H1 (cell line): ENCODE measurements at regions not wholly inside any gene's neighbourhood (a gene's known extent, or its start where the extent isn't known, plus 50 kb on each side); places are given as distances from the start of the nearest gene placed in this dataset.

Experiments used
- CTCF ChIA-PET: fragments of 300-600 bp; sonication (Branson Sonifier 250); formaldehyde crosslinking; loops from one replicate; lab custom pipeline; 2021; ENCODE audit not compliant: partially characterized antibody; lab: Charles Lee
- POLR2A ChIA-PET: fragments of 300-600 bp; sonication (Branson Sonifier 250); formaldehyde crosslinking; loops from one replicate; lab custom pipeline; 2021; ENCODE audit warnings: inconsistent platforms; ENCODE audit not compliant: partially characterized antibody; lab: Charles Lee
- DNase-seq, 2 experiments: peaks; one replicate each; pipeline versions ENCODE4 v3.0.0 to v3.0.0-alpha.2; 2010 to 2022; ENCODE audit warnings: low spot score in 2 of 2, low read depth in 1 of 2, mixed read lengths in 1 of 2
- FAIRE-seq: peaks from 2 replicates; lab custom pipeline; 2011; peaks lifted over from hg19 to GRCh38; lab: Jason Lieb, UNC
- H2AFZ ChIP-seq: 2 replicates; pipeline ENCODE4 v1.8.1; 2012; ENCODE audit warnings: low read length, inconsistent platforms
- H2AK5ac ChIP-seq: 2 replicates; pipeline ENCODE4 v1.6.1; 2013; ENCODE audit warnings: low read depth, low read length
- H2BK120ac ChIP-seq: replicated peaks from 2 replicates; pipeline ENCODE3; 2013; ENCODE audit warnings: low read depth, low read length, inconsistent platforms
- H2BK12ac ChIP-seq: 2 replicates; pipeline ENCODE4 v1.6.1; 2013; ENCODE audit warnings: low read depth, low read length
- H2BK15ac ChIP-seq: 2 replicates; pipeline ENCODE4 v1.6.1; 2013; ENCODE audit warnings: low read length
- H2BK20ac ChIP-seq: 2 replicates; pipeline ENCODE4 v1.6.1; 2013; ENCODE audit warnings: low read length
- H2BK5ac ChIP-seq: 2 replicates; pipeline ENCODE4 v1.6.1; 2013; ENCODE audit warnings: low read depth, low read length
- H3K14ac ChIP-seq: 2 replicates; pipeline ENCODE4 v1.6.1; 2013; ENCODE audit warnings: inconsistent platforms; ENCODE audit not compliant: insufficient read length
- H3K18ac ChIP-seq: 2 replicates; pipeline ENCODE4 v1.6.1; 2013; ENCODE audit warnings: low read length; ENCODE audit errors: extremely low read depth
- H3K23ac ChIP-seq: 2 replicates; pipeline ENCODE4 v1.6.1; 2013; ENCODE audit warnings: inconsistent platforms; ENCODE audit not compliant: insufficient read length
- H3K23me2 ChIP-seq: 2 replicates; pipeline ENCODE4 v1.6.1; 2013; ENCODE audit warnings: low read depth, low read length
- H3K27ac ChIP-seq: 2 replicates; pipeline ENCODE4 v1.6.1; 2011; ENCODE audit warnings: low read depth, low read length, inconsistent platforms
- H3K27me3 ChIP-seq, 4 experiments: replicated peaks in 1 of 4; 1 replicate in 1 of 4; 2 replicates in 3 of 4; pipeline versions ENCODE4 v1.6.1 to v1.8.1; 2011 to 2013; ENCODE audit warnings: low read length in 3 of 4, mild to moderate bottlenecking in 3 of 4, inconsistent platforms in 2 of 4, mixed read lengths in 2 of 4, moderate library complexity in 1 of 4; ENCODE audit not compliant: control insufficient read depth in 3 of 4, insufficient read depth in 3 of 4; ENCODE audit errors: extremely low read depth in 1 of 4
- H3K36me3 ChIP-seq, 4 experiments: 2 replicates each; pipeline versions ENCODE4 v1.6.1 to v1.8.1; 2011 to 2013; ENCODE audit warnings: mild to moderate bottlenecking in 4 of 4, low read length in 3 of 4, moderate library complexity in 2 of 4, control low read depth in 1 of 4, inconsistent platforms in 1 of 4; ENCODE audit not compliant: insufficient read depth in 4 of 4, control insufficient read depth in 2 of 4
- H3K4ac ChIP-seq: replicated peaks from 2 replicates; pipeline ENCODE3; 2013; ENCODE audit warnings: low read length, low read depth, mixed read lengths, inconsistent platforms; ENCODE audit not compliant: insufficient read length
- H3K4me1 ChIP-seq, 4 experiments: replicated peaks in 1 of 4; 1 replicate in 1 of 4; 2 replicates in 3 of 4; pipeline versions ENCODE4 v1.6.1 to v1.8.1; 2011 to 2013; ENCODE audit warnings: low read length in 3 of 4, inconsistent platforms in 2 of 4, mixed read lengths in 1 of 4; ENCODE audit not compliant: insufficient read depth in 4 of 4, control insufficient read depth in 3 of 4
- H3K4me2 ChIP-seq, 2 experiments: 2 replicates each; pipeline versions ENCODE4 v1.6.1 to v1.8.1; 2011 to 2013; ENCODE audit warnings: low read depth in 2 of 2, low read length in 2 of 2, control low read depth in 1 of 2, inconsistent platforms in 1 of 2, mild to moderate bottlenecking in 1 of 2; ENCODE audit not compliant: insufficient read depth in 1 of 2
- H3K4me3 ChIP-seq, 4 experiments: fragments of 200-600, 300-600 bp in 1 of 4; sonication (generic), shearing (Covaris generic), sonication (Bioruptor Twin) in 1 of 4; 2 replicates each; pipeline versions ENCODE4 v1.5.1 to v1.8.1; 2011 to 2016; ENCODE audit warnings: low read length in 4 of 4, low read depth in 3 of 4, control low read depth in 2 of 4, inconsistent platforms in 2 of 4, mild to moderate bottlenecking in 2 of 4, mixed read lengths in 1 of 4, moderate library complexity in 1 of 4; ENCODE audit not compliant: insufficient read depth in 2 of 4; ENCODE audit errors: extremely low read depth in 1 of 4
- H3K56ac ChIP-seq: replicated peaks from 2 replicates; pipeline ENCODE3; 2013; ENCODE audit warnings: low read depth, mild to moderate bottlenecking, mixed read lengths, low read length, inconsistent platforms; ENCODE audit not compliant: insufficient read length
- H3K79me1 ChIP-seq: 2 replicates; pipeline ENCODE4 v1.6.1; 2013; ENCODE audit warnings: low read depth, low read length, control low read depth
- H3K79me2 ChIP-seq, 2 experiments: 2 replicates each; pipeline versions ENCODE4 v1.6.1 to v1.8.1; 2012 to 2013; ENCODE audit warnings: low read length in 2 of 2, mild to moderate bottlenecking in 2 of 2, inconsistent platforms in 1 of 2; ENCODE audit not compliant: insufficient read depth in 2 of 2, control insufficient read depth in 1 of 2
- H3K9ac ChIP-seq, 4 experiments: replicated peaks in 1 of 4; 1 replicate in 1 of 4; 2 replicates in 3 of 4; pipeline versions ENCODE4 v1.6.1 to v1.8.1; 2011 to 2013; ENCODE audit warnings: low read depth in 3 of 4, low read length in 3 of 4, control low read depth in 2 of 4, mild to moderate bottlenecking in 2 of 4, moderate library complexity in 2 of 4, inconsistent platforms in 1 of 4; ENCODE audit errors: extremely low read depth in 1 of 4
- H3K9me3 ChIP-seq, 2 experiments: 2 replicates each; pipeline versions ENCODE4 v1.6.1 to v1.8.1; 2012 to 2013; ENCODE audit warnings: mild to moderate bottlenecking in 2 of 2, moderate library complexity in 2 of 2, control low read depth in 1 of 2, inconsistent platforms in 1 of 2, low read depth in 1 of 2, low read length in 1 of 2, mixed read lengths in 1 of 2; ENCODE audit not compliant: insufficient read depth in 2 of 2
- H4K20me1 ChIP-seq, 2 experiments: replicated peaks in 1 of 2; 2 replicates each; pipeline versions ENCODE3 to v1.8.1; 2011 to 2013; ENCODE audit warnings: inconsistent platforms in 2 of 2, low read length in 2 of 2, mild to moderate bottlenecking in 1 of 2; ENCODE audit not compliant: insufficient read depth in 2 of 2, control insufficient read depth in 1 of 2
- H4K5ac ChIP-seq: 2 replicates; pipeline ENCODE4 v1.6.1; 2013; ENCODE audit warnings: low read length, low read depth, mixed read lengths, inconsistent platforms; ENCODE audit not compliant: insufficient read length
- H4K8ac ChIP-seq: 2 replicates; pipeline ENCODE4 v1.8.0; 2013; ENCODE audit warnings: mild to moderate bottlenecking, moderate library complexity, low read length, inconsistent platforms; ENCODE audit not compliant: insufficient read depth; ENCODE audit errors: extremely low read depth
- H4K91ac ChIP-seq: replicated peaks from 2 replicates; pipeline ENCODE3; 2013; ENCODE audit warnings: low read length, mixed read lengths, inconsistent platforms; ENCODE audit not compliant: insufficient read length
- ATF3 ChIP-seq: IDR thresholded peaks from 2 replicates; pipeline ENCODE4 v1.6.1; 2011; ENCODE audit warnings: low read depth, mild to moderate bottlenecking, low read length; ENCODE audit not compliant: insufficient read depth
- CHD1 ChIP-seq: IDR thresholded peaks from 2 replicates; pipeline ENCODE4 v1.6.1; 2012; ENCODE audit warnings: low read depth, low read length, improper control_type of control experiment
- GABPA ChIP-seq: IDR thresholded peaks from 2 replicates; pipeline ENCODE4 v1.6.1; 2011; ENCODE audit warnings: mild to moderate bottlenecking, low read length, moderate library complexity, borderline replicate concordance; ENCODE audit not compliant: insufficient read depth
- NANOG ChIP-seq: IDR thresholded peaks from 2 replicates; pipeline ENCODE4 v1.6.1; 2011; ENCODE audit warnings: low read length, low read depth, mild to moderate bottlenecking, inconsistent platforms; ENCODE audit not compliant: insufficient read depth, poor library complexity, severe bottlenecking
- RBBP5 ChIP-seq: IDR thresholded peaks from 2 replicates; pipeline ENCODE4 v1.7.1; 2012; ENCODE audit warnings: low read depth, mild to moderate bottlenecking, inconsistent platforms, low read length, moderate library complexity, borderline replicate concordance
- SIN3A ChIP-seq, 2 experiments: IDR thresholded peaks in 1 of 2; conservative IDR thresholded peaks in 1 of 2; 2 replicates each; pipeline ENCODE4 v1.6.1; 2011 to 2012; ENCODE audit warnings: low read length in 2 of 2, improper control_type of control experiment in 1 of 2, low read depth in 1 of 2, mild to moderate bottlenecking in 1 of 2
- TCF12 ChIP-seq: IDR thresholded peaks from 2 replicates; pipeline ENCODE4 v1.6.1; 2011; ENCODE audit warnings: low read depth, mild to moderate bottlenecking, low read length
- WGBS, 2 experiments: shearing (Covaris generic) in 1 of 2; methylation state at CpG; one replicate each; pipeline versions ENCODE4 v1.1.6 to v1.1.7; 2013 to 2015; ENCODE audit warnings: low lambda C conversion rate in 2 of 2, mixed read lengths in 2 of 2, inconsistent platforms in 1 of 2, low coverage in 1 of 2, missing lambda C conversion rate in 1 of 2; ENCODE audit not compliant: insufficient replicate concordance in 2 of 2, insufficient coverage in 1 of 2, insufficient read length in 1 of 2; ENCODE audit errors: extremely low coverage in 1 of 2, missing lambda C conversion rate in 1 of 2; 5-methylcytosine and 5-hydroxymethylcytosine counted together

DNA sequence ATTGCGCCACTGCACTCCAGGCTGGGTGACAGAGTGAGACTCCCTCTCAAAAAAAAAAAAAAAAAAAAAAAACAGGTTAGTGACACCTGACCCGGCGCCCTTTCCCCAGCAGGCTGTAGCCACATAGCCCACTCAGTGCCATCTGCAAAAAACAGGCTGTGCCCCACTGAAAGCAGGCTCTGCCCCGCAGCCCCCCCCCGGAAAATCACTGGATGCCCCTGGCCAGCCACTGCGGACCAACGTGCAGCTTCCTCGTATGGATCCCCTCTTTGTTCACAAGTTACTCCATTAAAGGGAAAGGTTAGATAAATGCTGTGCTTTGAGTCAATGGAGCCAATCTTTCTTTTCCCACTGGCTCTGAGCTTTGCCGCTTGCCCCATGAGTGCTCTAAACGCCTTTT, 660.3 kb downstream of the TBC1D22A start:
- Histone ChIP-seq H3K4ac (no peak overlapping the region), H3K27me3 (no peaks in the 10 kb centered on the region), H3K4me2 (no peak overlapping the region), H3K79me2 (no peaks in the 10 kb centered on the region), H4K5ac (no peak overlapping the region), H3K9ac (no peak overlapping the region), H3K4me3 (no peak overlapping the region), H3K36me3 (no peaks in the 10 kb centered on the region), H3K23ac (no peak overlapping the region), H2AFZ (no peak overlapping the region), H2BK5ac (no peak overlapping the region), H3K56ac (no peak overlapping the region), H3K27ac (no peak overlapping the region), H2BK120ac (no peak overlapping the region), H3K18ac (no peak overlapping the region), H3K79me1 (no peaks in the 10 kb centered on the region), H3K14ac (no peak overlapping the region), H3K23me2 (no peaks in the 10 kb centered on the region; the same call in 1 of the 2 replicates), H4K8ac (no peak overlapping the region), H2BK20ac (no peak overlapping the region), H2BK12ac (no peak overlapping the region), H3K4me1 (no peaks in the 10 kb centered on the region), H2AK5ac (no peak overlapping the region), H4K91ac (no peak overlapping the region), H2BK15ac (no peak overlapping the region), H3K9me3 (peaks cover 85 to 94% of the 10 kb centered on the region in 2 experiments), H4K20me1 (no peaks in the 10 kb centered on the region)
- WGBS, 2 experiments, result 90% methylated on average over 8 of the region's 10 CpGs; no CpG with 5 or more reads in 1 of the 2 experiments
- CTCF ChIA-PET, result no interaction called here
- POLR2A ChIA-PET, result no interaction called here
- no peak for TF ChIP-seq RBBP5
- no peak for TF ChIP-seq TCF12
- TF ChIP-seq SIN3A (conservative IDR thresholded peaks at IDR 0.05 in 1 of 2, IDR thresholded peaks at IDR 0.05 in 1 of 2; ENCODE audit: low read depth in 1 of 2, low read length in 2 of 2), result no peak
- no peak for TF ChIP-seq ATF3
- no peak for TF ChIP-seq GABPA
- TF ChIP-seq NANOG, result no peak
- no peak for TF ChIP-seq CHD1
- DNase-seq (no peak), FAIRE-seq (no peak)
